ENCODE measurements at regions not wholly inside any gene's neighbourhood (a gene's known extent, or its start where the extent isn't known, plus 50 kb on each side); places are given as distances from the start of the nearest gene placed in this dataset.

DNA sequence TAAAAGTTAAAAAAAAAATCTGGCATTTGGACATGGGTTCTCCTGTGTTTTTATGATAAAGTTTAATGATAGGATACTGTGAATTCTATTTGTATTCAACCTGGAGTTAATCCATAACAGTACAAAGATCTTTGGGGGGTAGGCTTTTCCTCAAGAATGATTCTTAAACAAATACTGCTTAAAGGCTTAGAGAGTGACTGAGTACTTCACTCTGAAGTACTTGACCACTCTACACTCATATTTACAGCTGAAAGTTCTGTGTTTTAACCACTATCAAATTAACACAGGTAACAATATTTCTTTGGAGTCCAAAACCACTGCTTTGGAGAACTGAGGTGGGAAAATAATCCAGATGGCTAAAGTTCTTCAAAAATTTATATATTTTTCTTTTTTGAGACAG is 74.2 kb upstream of the TMEM168 start:
- Histone ChIP-seq H3K27me3 (no peaks in the 10 kb centered on the region), H3K4me1 (peaks cover 0 to 3% of the 10 kb centered on the region in 2 donors), H3K36me3 (no peaks in the 10 kb centered on the region), H3K27ac (no peak overlapping the region), H3K9me3 (no peaks in the 10 kb centered on the region), H3K4me3 (no peak overlapping the region)
- intact Hi-C loops (cut with DNase I) = no loop called here
- TF ChIP-seq, protein P1, sequence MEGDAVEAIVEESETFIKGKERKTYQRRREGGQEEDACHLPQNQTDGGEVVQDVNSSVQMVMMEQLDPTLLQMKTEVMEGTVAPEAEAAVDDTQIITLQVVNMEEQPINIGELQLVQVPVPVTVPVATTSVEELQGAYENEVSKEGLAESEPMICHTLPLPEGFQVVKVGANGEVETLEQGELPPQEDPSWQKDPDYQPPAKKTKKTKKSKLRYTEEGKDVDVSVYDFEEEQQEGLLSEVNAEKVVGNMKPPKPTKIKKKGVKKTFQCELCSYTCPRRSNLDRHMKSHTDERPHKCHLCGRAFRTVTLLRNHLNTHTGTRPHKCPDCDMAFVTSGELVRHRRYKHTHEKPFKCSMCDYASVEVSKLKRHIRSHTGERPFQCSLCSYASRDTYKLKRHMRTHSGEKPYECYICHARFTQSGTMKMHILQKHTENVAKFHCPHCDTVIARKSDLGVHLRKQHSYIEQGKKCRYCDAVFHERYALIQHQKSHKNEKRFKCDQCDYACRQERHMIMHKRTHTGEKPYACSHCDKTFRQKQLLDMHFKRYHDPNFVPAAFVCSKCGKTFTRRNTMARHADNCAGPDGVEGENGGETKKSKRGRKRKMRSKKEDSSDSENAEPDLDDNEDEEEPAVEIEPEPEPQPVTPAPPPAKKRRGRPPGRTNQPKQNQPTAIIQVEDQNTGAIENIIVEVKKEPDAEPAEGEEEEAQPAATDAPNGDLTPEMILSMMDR (IDR thresholded peaks at IDR 0.05) = no peak
- ATAC-seq (peak; percentile 65), DNase-seq (no peak)

GRCh38 chr7:112858838-112859237 is 68.6 kb upstream of the TMEM168 start:
- TF ChIP-seq, protein P1 (IDR thresholded peaks at IDR 0.05) = no peak
- no peaks in the 10 kb centered on the region for H3K9me3 ChIP-seq
- no peaks in the 10 kb centered on the region for H3K4me1 ChIP-seq
- no peak overlapping the region for H3K4me3 ChIP-seq
- no peaks in the 10 kb centered on the region for H3K36me3 ChIP-seq
- ATAC-seq (no peak), DNase-seq (no peak)
- intact Hi-C loops (cut with DNase I) = no loop called here
- no peaks in the 10 kb centered on the region for H3K27me3 ChIP-seq
- H3K27ac ChIP-seq = no peak overlapping the region

- DNase-seq (no peak), ATAC-seq (no peak)
- no peaks in the 10 kb centered on the region for H3K9me3 ChIP-seq
- no peaks in the 10 kb centered on the region for H3K36me3 ChIP-seq
- TF ChIP-seq, protein P1 (IDR thresholded peaks at IDR 0.05) = no peak
- peaks cover 0 to 4% of the 10 kb centered on the region in 2 donors for H3K4me1 ChIP-seq
- no peaks in the 10 kb centered on the region for H3K27me3 ChIP-seq
- H3K27ac ChIP-seq = no peak overlapping the region
- intact Hi-C loops (cut with DNase I) = no loop called here
- no peak overlapping the region for H3K4me3 ChIP-seq
Measured at GRCh38 chr7:112855227-112855626, 65.0 kb upstream of the TMEM168 start.

DNA sequence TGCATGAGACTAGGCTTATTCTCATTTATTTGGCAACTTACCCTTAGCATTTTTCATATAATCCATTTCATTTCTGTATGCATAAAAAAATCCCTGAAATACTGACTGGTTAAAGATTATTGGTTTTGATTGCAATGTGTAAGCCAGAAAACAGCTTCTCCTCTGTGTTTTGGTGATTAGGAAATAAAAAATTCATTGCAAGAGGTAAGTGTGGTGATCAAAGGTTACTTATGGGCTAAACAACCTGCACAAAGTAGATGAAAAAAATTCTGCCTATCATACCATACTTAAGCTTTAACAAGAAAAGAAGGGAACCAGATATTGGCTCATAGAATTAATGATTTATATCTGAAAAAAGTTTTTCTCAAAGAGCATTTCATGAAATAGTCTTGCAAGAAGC is 64.0 kb upstream of the TMEM168 start:
- ATAC-seq = no peak

GRCh38 chr7:112853422-112853821 is 63.2 kb upstream of the TMEM168 start:
- Histone ChIP-seq H3K27ac (no peak overlapping the region), H3K4me1 (peaks cover 0 to 4% of the 10 kb centered on the region in 2 donors), H3K27me3 (no peaks in the 10 kb centered on the region), H3K36me3 (no peaks in the 10 kb centered on the region), H3K4me3 (no peak overlapping the region), H3K9me3 (no peaks in the 10 kb centered on the region)
- DNase-seq = peak in 2 of 4 donors; percentile 49 to 64
- TF ChIP-seq, protein P1 (IDR thresholded peaks at IDR 0.05) = no peak
- intact Hi-C loops (cut with DNase I) = no loop called here
- ATAC-seq = no peak

More for the DNA sequence above, 64.0 kb upstream of the TMEM168 start:
- TF ChIP-seq, protein P1 (IDR thresholded peaks at IDR 0.05) = no peak
- no peaks in the 10 kb centered on the region for H3K36me3 ChIP-seq
- intact Hi-C loops (cut with DNase I) = no loop called here
- H3K27ac ChIP-seq = no peak overlapping the region
- no peak overlapping the region for H3K4me3 ChIP-seq
- H3K9me3 ChIP-seq = no peaks in the 10 kb centered on the region
- peaks cover 0 to 4% of the 10 kb centered on the region in 2 donors for H3K4me1 ChIP-seq
- no peak for DNase-seq
- no peaks in the 10 kb centered on the region for H3K27me3 ChIP-seq
